ENCODE measurements at regions not wholly inside any gene's neighbourhood (a gene's known extent, or its start where the extent isn't known, plus 50 kb on each side); places are given as distances from the start of the nearest gene placed in this dataset.
"Not testable (repeated sequence)": the region's sequence is repeated elsewhere in the genome, so short reads cannot be mapped to it uniquely, and the experiment has no call there.

GRCh38 chr21:32957545-32957944 is 68.2 kb upstream of the OLIG2 start:
- peaks cover 98% of the 10 kb centered on the region for H3K27me3 Mint-ChIP-seq (ENCODE audit: low read depth)
- no peak for DNase-seq (ENCODE audit: low read depth, low spot score)
- no peak for TF ChIP-seq CTCF (conservative IDR thresholded peaks at IDR 0.05)
- H3K4me3 Mint-ChIP-seq: no peak overlapping the region
- no peak overlapping the region for H3K27ac Mint-ChIP-seq (ENCODE audit: unreplicated experiment)
- H3K36me3 Mint-ChIP-seq (ENCODE audit: low read depth): no peaks in the 10 kb centered on the region
- peaks cover 38% of the 10 kb centered on the region for H3K4me1 Mint-ChIP-seq
- no peaks in the 10 kb centered on the region for H3K9me3 Mint-ChIP-seq

- H3K27me3 Mint-ChIP-seq (ENCODE audit: low read depth): peaks cover 100% of the 10 kb centered on the region
These were observed 67.3 kb upstream of the OLIG2 start for GRCh38 chr21:32958288-32959002.

GRCh38 chr21:32962268-32962667 is 63.5 kb upstream of the OLIG2 start:
- Mint-ChIP-seq H3K36me3 (ENCODE audit: low read depth) (no peaks in the 10 kb centered on the region), H3K9me3 (no peaks in the 10 kb centered on the region), H3K4me1 (peaks cover 7% of the 10 kb centered on the region), H3K27ac (ENCODE audit: unreplicated experiment) (no peak overlapping the region), H3K4me3 (no peak overlapping the region), H3K27me3 (ENCODE audit: low read depth) (peaks cover 100% of the 10 kb centered on the region)
- TF ChIP-seq CTCF (conservative IDR thresholded peaks at IDR 0.05): no peak
- DNase-seq (ENCODE audit: low read depth, low spot score): no peak

More at GRCh38 chr21:32958288-32959002, 67.3 kb upstream of the OLIG2 start:
- H3K4me1 Mint-ChIP-seq: peaks cover 35% of the 10 kb centered on the region
- H3K4me3 Mint-ChIP-seq: no peak overlapping the region
- DNase-seq (ENCODE audit: low read depth, low spot score): no peak
- no peak for TF ChIP-seq CTCF (conservative IDR thresholded peaks at IDR 0.05)
- H3K27ac Mint-ChIP-seq (ENCODE audit: unreplicated experiment): no peak overlapping the region
- H3K9me3 Mint-ChIP-seq: no peaks in the 10 kb centered on the region
- H3K36me3 Mint-ChIP-seq (ENCODE audit: low read depth): no peaks in the 10 kb centered on the region

- Mint-ChIP-seq H3K27ac (ENCODE audit: unreplicated experiment) (no peak overlapping the region), H3K27me3 (ENCODE audit: low read depth) (peaks cover 100% of the 10 kb centered on the region), H3K4me1 (peaks cover 7% of the 10 kb centered on the region), H3K4me3 (no peak overlapping the region), H3K36me3 (ENCODE audit: low read depth) (no peaks in the 10 kb centered on the region), H3K9me3 (no peaks in the 10 kb centered on the region)
- no peak for TF ChIP-seq CTCF (conservative IDR thresholded peaks at IDR 0.05)
- no peak for DNase-seq (ENCODE audit: low read depth, low spot score)
These were observed 60.5 kb upstream of the OLIG2 start for GRCh38 chr21:32965129-32965680.

GRCh38 chr21:32966120-32966519 is 59.6 kb upstream of the OLIG2 start:
- no peaks in the 10 kb centered on the region for H3K9me3 Mint-ChIP-seq
- no peaks in the 10 kb centered on the region for H3K36me3 Mint-ChIP-seq (ENCODE audit: low read depth)
- peaks cover 7% of the 10 kb centered on the region for H3K4me1 Mint-ChIP-seq
- no peak for DNase-seq (ENCODE audit: low read depth, low spot score)
- TF ChIP-seq CTCF (conservative IDR thresholded peaks at IDR 0.05): no peak
- H3K27ac Mint-ChIP-seq (ENCODE audit: unreplicated experiment): no peak overlapping the region
- H3K27me3 Mint-ChIP-seq (ENCODE audit: low read depth): peaks cover 99% of the 10 kb centered on the region
- H3K4me3 Mint-ChIP-seq: no peak overlapping the region

GRCh38 chr21:32968103-32968502 is 57.6 kb upstream of the OLIG2 start:
- H3K4me3 Mint-ChIP-seq; DNase-seq (ENCODE audit: low read depth, low spot score); H3K9me3 Mint-ChIP-seq; H3K36me3 Mint-ChIP-seq (ENCODE audit: low read depth); H3K27ac Mint-ChIP-seq (ENCODE audit: unreplicated experiment): not testable (repeated sequence)
- H3K27me3 Mint-ChIP-seq (ENCODE audit: low read depth): peaks cover 99% of the 10 kb centered on the region
- H3K4me1 Mint-ChIP-seq: peaks cover 17% of the 10 kb centered on the region

Measured in neural crest cell (in vitro differentiated cells).